ENCODE measurements at regions not wholly inside any gene's neighbourhood (a gene's known extent, or its start where the extent isn't known, plus 50 kb on each side); places are given as distances from the start of the nearest gene placed in this dataset.

DNA sequence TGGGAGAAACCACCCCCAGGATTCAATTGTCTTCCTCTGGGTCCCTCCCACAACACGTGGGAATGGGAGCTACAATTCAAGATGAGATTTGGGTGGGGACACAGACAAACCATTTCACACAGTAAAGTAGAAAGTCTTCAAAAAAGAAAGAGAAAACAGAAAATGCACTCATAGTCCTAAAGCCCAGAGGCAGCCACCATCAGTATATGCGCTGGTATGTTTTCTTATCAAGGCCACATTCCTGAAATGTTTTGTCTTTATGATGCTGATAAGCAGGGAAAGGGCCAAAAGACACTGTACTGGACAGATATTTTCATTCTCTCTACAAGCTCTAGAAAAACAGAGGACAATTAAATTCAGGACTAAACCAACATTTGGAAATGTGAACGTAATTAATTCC lies 375.8 kb upstream of the TSHZ3 start:
- BruUV-seq (replicated peaks), result no TSS peak
- peaks cover 93% of the 10 kb centered on the region for H3K9me3 ChIP-seq (ENCODE audit: low read length)
- ATAC-seq (no peak), DNase-seq (ENCODE audit: low spot score) (no peak), FAIRE-seq (no peak)
- H2AFZ ChIP-seq (ENCODE audit: low read length), result no peak overlapping the region
- WGBS (ENCODE audit: low lambda C conversion rate), result 10% methylated on average over 3 of the region's 3 CpGs
- CTCF ChIA-PET (ENCODE audit: low intra/inter-chr PET ratio, low total read pairs), result no interaction called here
- in situ Hi-C loops (cut with HindIII; ENCODE audit: extremely low pct_ligation_motif_present, low pct_unique_long_range_greater_than_20kb) (no loop called here), intact Hi-C loops (cut with micrococcal nuclease; ENCODE audit: unreplicated experiment) (no loop called here)
- no peaks in the 10 kb centered on the region for H3K4me1 ChIP-seq (ENCODE audit: insufficient read depth, low read length)
- H3K27ac ChIP-seq (ENCODE audit: extremely low read length, insufficient read depth, low read length), result no peak overlapping the region
- no peak for TF ChIP-seq ZNF775 (CRISPR knock-in tag; IDR thresholded peaks at IDR 0.05; ENCODE audit: borderline replicate concordance)
- no peak for TF ChIP-seq ZNF343 (CRISPR knock-in tag; IDR thresholded peaks at IDR 0.05)
- TF ChIP-seq ZNF484 (CRISPR knock-in tag; IDR thresholded peaks at IDR 0.05; ENCODE audit: borderline replicate concordance, low read depth), result no peak
- TF ChIP-seq, protein P1, sequence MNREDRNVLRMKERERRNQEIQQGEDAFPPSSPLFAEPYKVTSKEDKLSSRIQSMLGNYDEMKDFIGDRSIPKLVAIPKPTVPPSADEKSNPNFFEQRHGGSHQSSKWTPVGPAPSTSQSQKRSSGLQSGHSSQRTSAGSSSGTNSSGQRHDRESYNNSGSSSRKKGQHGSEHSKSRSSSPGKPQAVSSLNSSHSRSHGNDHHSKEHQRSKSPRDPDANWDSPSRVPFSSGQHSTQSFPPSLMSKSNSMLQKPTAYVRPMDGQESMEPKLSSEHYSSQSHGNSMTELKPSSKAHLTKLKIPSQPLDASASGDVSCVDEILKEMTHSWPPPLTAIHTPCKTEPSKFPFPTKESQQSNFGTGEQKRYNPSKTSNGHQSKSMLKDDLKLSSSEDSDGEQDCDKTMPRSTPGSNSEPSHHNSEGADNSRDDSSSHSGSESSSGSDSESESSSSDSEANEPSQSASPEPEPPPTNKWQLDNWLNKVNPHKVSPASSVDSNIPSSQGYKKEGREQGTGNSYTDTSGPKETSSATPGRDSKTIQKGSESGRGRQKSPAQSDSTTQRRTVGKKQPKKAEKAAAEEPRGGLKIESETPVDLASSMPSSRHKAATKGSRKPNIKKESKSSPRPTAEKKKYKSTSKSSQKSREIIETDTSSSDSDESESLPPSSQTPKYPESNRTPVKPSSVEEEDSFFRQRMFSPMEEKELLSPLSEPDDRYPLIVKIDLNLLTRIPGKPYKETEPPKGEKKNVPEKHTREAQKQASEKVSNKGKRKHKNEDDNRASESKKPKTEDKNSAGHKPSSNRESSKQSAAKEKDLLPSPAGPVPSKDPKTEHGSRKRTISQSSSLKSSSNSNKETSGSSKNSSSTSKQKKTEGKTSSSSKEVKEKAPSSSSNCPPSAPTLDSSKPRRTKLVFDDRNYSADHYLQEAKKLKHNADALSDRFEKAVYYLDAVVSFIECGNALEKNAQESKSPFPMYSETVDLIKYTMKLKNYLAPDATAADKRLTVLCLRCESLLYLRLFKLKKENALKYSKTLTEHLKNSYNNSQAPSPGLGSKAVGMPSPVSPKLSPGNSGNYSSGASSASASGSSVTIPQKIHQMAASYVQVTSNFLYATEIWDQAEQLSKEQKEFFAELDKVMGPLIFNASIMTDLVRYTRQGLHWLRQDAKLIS (CRISPR knock-in tag; IDR thresholded peaks at IDR 0.05), result no peak
- TF ChIP-seq TCF7L2 (IDR thresholded peaks at IDR 0.05; ENCODE audit: low read depth, low read length), result no peak
- TF ChIP-seq YEATS2 (CRISPR knock-in tag; IDR thresholded peaks at IDR 0.05; ENCODE audit: borderline replicate concordance), result no peak
- no peak for TF ChIP-seq ZNF12 (CRISPR knock-in tag; IDR thresholded peaks at IDR 0.05)
- no peak for TF ChIP-seq NR2F6 (IDR thresholded peaks at IDR 0.05)
- TF ChIP-seq NR2F6 (CRISPR knock-in tag; IDR thresholded peaks at IDR 0.05), result no peak
- TF ChIP-seq PAWR (CRISPR knock-in tag; IDR thresholded peaks at IDR 0.05; ENCODE audit: borderline replicate concordance), result no peak
- no peak for TF ChIP-seq SMARCC2 (IDR thresholded peaks at IDR 0.05)
- no peak for TF ChIP-seq ZNF558 (CRISPR knock-in tag; IDR thresholded peaks at IDR 0.05; ENCODE audit: borderline replicate concordance)
- no peak for TF ChIP-seq TOPORS (CRISPR knock-in tag; IDR thresholded peaks at IDR 0.05)
- POLR2A ChIA-PET, result no interaction called here
- no peaks in the 10 kb centered on the region for H3K27me3 ChIP-seq (ENCODE audit: control insufficient read depth in 1 of 2, insufficient read depth in 2 of 2, low read length in 2 of 2)
- no peaks in the 10 kb centered on the region for H3K79me2 ChIP-seq (ENCODE audit: insufficient read depth, low read length)
- no peak overlapping the region for H3K4me2 ChIP-seq (ENCODE audit: low read depth, low read length)
- no peak overlapping the region for H3K4me3 ChIP-seq (replicated peaks in 1 of 3; ENCODE audit: insufficient read depth in 1 of 3, low read depth in 2 of 3, low read length in 3 of 3)
- H3K36me3 ChIP-seq (replicated peaks in 1 of 2; ENCODE audit: control insufficient read depth in 1 of 2, insufficient read depth in 2 of 2, low read length in 2 of 2), result no peaks in the 10 kb centered on the region
- H3K9ac ChIP-seq (ENCODE audit: insufficient read depth, low read depth, low read length), result no peak overlapping the region
- no peaks in the 10 kb centered on the region for H4K20me1 ChIP-seq (ENCODE audit: insufficient read depth, low read length)

All from HepG2 (cell line).